ENCODE measurements at regions not wholly inside any gene's neighbourhood (a gene's known extent, or its start where the extent isn't known, plus 50 kb on each side); places are given as distances from the start of the nearest gene placed in this dataset.

DNA sequence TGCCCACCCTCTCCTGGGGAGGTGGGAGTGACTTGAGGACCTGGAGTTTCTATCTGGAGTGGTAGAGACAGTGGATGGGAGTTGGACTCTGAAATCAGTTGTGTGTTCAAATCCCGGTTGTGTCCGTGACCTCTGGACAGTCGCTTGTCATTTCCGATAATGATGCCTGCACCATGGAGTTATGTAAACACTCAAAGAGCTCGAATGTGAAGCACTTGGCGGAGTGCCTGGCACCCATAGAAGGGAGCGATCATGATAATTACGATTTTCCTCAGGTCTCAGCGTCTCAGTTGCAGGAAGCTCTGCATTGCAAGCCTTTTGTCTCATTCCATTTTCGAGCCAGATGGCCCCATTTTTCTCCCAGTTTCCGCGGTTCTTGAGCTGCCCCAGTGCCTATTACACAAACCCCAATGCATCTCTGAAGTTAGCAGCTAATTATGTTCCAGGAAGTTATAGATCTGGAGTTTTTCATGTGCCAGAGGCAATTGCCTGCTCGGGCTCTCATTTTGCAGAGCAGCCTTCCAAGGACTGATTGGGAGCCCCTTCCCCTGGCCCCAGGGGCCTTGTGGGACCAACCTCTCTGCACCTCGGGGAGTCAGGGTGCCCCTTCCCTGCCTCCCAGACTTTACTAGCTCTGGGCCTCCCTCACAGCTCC, 175.5 kb upstream of the MVB12B start:
- no peak for ATAC-seq
- 54% methylated on average over 14 of the region's 14 CpGs for WGBS (ENCODE audit: insufficient coverage, insufficient replicate concordance, low lambda C conversion rate, missing lambda C conversion rate)
- FAIRE-seq, result no peak

More for the DNA sequence above, 175.5 kb upstream of the MVB12B start:
- no peaks in the 10 kb centered on the region for H3K4me1 ChIP-seq (ENCODE audit: control insufficient read depth, insufficient read depth, low read length)
- POLR2A ChIA-PET, result no interaction called here
- RAD21 ChIA-PET (ENCODE audit: unreplicated experiment), result no interaction called here
- H3K9ac ChIP-seq (ENCODE audit: control insufficient read depth, insufficient read depth, low read length), result no peak overlapping the region
- no peak overlapping the region for H2AFZ ChIP-seq (ENCODE audit: control insufficient read depth, low read depth, low read length)
- no peaks in the 10 kb centered on the region for H4K20me1 ChIP-seq (ENCODE audit: control insufficient read depth, insufficient read depth)
- no peak overlapping the region for H3K27ac ChIP-seq (ENCODE audit: control insufficient read depth, insufficient read depth)
- no peaks in the 10 kb centered on the region; the same call in 2 of the 3 replicates for H3K9me3 ChIP-seq (replicated peaks; ENCODE audit: control insufficient read depth, insufficient read depth, low read length)
- BruUV-seq (replicated peaks), result no TSS peak
- H3K79me2 ChIP-seq (ENCODE audit: control insufficient read depth, insufficient read depth, low read length), result no peaks in the 10 kb centered on the region
- SMC1A ChIA-PET (ENCODE audit: uncharacterized antibody, unreplicated experiment), result interaction anchor here (1.1 kb wide), 1 partner anchor 12 kb away, joined by 3 read pairs; no protein-coding TSS in a partner anchor
- H3K4me3 ChIP-seq, result no peak overlapping the region
- H3K27me3 ChIP-seq (replicated peaks in 1 of 2; ENCODE audit: control insufficient read depth in 2 of 2, insufficient read depth in 2 of 2, low read length in 1 of 2), result no peaks in the 10 kb centered on the region; a peak in 1 of 4 replicates
- in situ Hi-C loops (cut with MboI) (no loop called here), intact Hi-C loops (cut with micrococcal nuclease; ENCODE audit: unreplicated experiment) (no loop called here)
- H3K4me2 ChIP-seq (ENCODE audit: control insufficient read depth, insufficient read depth), result no peak overlapping the region
- TF ChIP-seq STAT3 (IDR thresholded peaks at IDR 0.05; ENCODE audit: low read depth, low read length) (no peak), EP300 (IDR thresholded peaks at IDR 0.05; ENCODE audit: borderline replicate concordance in 1 of 2, control insufficient read depth in 1 of 2, low read depth in 2 of 2, low read length in 2 of 2) (no peak), NFYA (IDR thresholded peaks at IDR 0.05; ENCODE audit: borderline replicate concordance, low read depth, low read length) (no peak), RUNX3 (IDR thresholded peaks at IDR 0.05; ENCODE audit: low read length) (no peak), SUZ12 (IDR thresholded peaks at IDR 0.05; ENCODE audit: unreplicated experiment) (no peak), HDGF (IDR thresholded peaks at IDR 0.05) (no peak), MEF2A (IDR thresholded peaks at IDR 0.05; ENCODE audit: insufficient read depth, low read depth, low read length) (no peak), LARP7 (IDR thresholded peaks at IDR 0.05) (no peak), TARDBP (IDR thresholded peaks at IDR 0.05; ENCODE audit: borderline replicate concordance) (no peak), DPF2 (IDR thresholded peaks at IDR 0.05) (no peak), BMI1 (IDR thresholded peaks at IDR 0.05; ENCODE audit: borderline replicate concordance) (no peak)
- TF ChIP-seq, protein P1, sequence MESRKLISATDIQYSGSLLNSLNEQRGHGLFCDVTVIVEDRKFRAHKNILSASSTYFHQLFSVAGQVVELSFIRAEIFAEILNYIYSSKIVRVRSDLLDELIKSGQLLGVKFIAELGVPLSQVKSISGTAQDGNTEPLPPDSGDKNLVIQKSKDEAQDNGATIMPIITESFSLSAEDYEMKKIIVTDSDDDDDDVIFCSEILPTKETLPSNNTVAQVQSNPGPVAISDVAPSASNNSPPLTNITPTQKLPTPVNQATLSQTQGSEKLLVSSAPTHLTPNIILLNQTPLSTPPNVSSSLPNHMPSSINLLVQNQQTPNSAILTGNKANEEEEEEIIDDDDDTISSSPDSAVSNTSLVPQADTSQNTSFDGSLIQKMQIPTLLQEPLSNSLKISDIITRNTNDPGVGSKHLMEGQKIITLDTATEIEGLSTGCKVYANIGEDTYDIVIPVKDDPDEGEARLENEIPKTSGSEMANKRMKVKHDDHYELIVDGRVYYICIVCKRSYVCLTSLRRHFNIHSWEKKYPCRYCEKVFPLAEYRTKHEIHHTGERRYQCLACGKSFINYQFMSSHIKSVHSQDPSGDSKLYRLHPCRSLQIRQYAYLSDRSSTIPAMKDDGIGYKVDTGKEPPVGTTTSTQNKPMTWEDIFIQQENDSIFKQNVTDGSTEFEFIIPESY (IDR thresholded peaks at IDR 0.05), result no peak
- TF ChIP-seq, protein P2, sequence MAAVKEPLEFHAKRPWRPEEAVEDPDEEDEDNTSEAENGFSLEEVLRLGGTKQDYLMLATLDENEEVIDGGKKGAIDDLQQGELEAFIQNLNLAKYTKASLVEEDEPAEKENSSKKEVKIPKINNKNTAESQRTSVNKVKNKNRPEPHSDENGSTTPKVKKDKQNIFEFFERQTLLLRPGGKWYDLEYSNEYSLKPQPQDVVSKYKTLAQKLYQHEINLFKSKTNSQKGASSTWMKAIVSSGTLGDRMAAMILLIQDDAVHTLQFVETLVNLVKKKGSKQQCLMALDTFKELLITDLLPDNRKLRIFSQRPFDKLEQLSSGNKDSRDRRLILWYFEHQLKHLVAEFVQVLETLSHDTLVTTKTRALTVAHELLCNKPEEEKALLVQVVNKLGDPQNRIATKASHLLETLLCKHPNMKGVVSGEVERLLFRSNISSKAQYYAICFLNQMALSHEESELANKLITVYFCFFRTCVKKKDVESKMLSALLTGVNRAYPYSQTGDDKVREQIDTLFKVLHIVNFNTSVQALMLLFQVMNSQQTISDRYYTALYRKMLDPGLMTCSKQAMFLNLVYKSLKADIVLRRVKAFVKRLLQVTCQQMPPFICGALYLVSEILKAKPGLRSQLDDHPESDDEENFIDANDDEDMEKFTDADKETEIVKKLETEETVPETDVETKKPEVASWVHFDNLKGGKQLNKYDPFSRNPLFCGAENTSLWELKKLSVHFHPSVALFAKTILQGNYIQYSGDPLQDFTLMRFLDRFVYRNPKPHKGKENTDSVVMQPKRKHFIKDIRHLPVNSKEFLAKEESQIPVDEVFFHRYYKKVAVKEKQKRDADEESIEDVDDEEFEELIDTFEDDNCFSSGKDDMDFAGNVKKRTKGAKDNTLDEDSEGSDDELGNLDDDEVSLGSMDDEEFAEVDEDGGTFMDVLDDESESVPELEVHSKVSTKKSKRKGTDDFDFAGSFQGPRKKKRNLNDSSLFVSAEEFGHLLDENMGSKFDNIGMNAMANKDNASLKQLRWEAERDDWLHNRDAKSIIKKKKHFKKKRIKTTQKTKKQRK (IDR thresholded peaks at IDR 0.05; ENCODE audit: low read depth, low read length), result no peak
- no peak for DNase-seq (ENCODE audit: low read depth, low spot score)
- H3K36me3 ChIP-seq (ENCODE audit: control insufficient read depth in 2 of 2, insufficient read depth in 2 of 2, low read length in 1 of 2), result no peaks in the 10 kb centered on the region
- CTCF ChIA-PET, result no interaction called here

Data from GM12878 (cell line).